HEK293 (cell line): ENCODE measurements at regions not wholly inside any gene's neighbourhood (a gene's known extent, or its start where the extent isn't known, plus 50 kb on each side); places are given as distances from the start of the nearest gene placed in this dataset.

Source experiments
- CTCF ChIP-seq: fragments of 450-650 bp; formaldehyde crosslinking; IDR thresholded peaks from 2 replicates; pipeline ENCODE4 v1.5.1; 2016; ENCODE audit warnings: missing biosample characterization, missing genetic modification characterization
- ZBTB49 ChIP-seq: fragments of 450-650 bp; formaldehyde crosslinking; IDR thresholded peaks from 2 replicates; pipeline ENCODE4 v1.5.1; 2016; ENCODE audit warnings: missing biosample characterization, missing genetic modification characterization, low read depth
- ZNF184 ChIP-seq: fragments of 450-650 bp; IDR thresholded peaks from 2 replicates; pipeline ENCODE4 v1.5.1; 2018; ENCODE audit warnings: missing biosample characterization, mild to moderate bottlenecking, missing genetic modification characterization
- ZNF202 ChIP-seq: fragments of 450-650 bp; formaldehyde crosslinking; IDR thresholded peaks from 2 replicates; pipeline ENCODE4 v1.5.1; 2016; ENCODE audit warnings: missing biosample characterization, missing genetic modification characterization, borderline replicate concordance
- ZNF274 ChIP-seq, 2 experiments: fragments of 200-500 bp in 1 of 2; fragments of 450-650 bp in 1 of 2; sonication (Bioruptor generic) in 1 of 2; formaldehyde crosslinking in 1 of 2; IDR thresholded peaks; 2 replicates each; pipeline versions ENCODE4 v1.5.1 to v1.6.1; 2014 to 2016; ENCODE audit warnings: borderline replicate concordance in 1 of 2, inconsistent platforms in 1 of 2, low read length in 1 of 2, missing biosample characterization in 1 of 2, missing genetic modification characterization in 1 of 2
- ZNF658 ChIP-seq: fragments of 450-650 bp; formaldehyde crosslinking; IDR thresholded peaks from 2 replicates; pipeline ENCODE4; 2016; ENCODE audit warnings: missing biosample characterization, missing genetic modification characterization
- ZNF776 ChIP-seq: fragments of 450-650 bp; formaldehyde crosslinking; IDR thresholded peaks from 2 replicates; pipeline ENCODE4 v1.5.0; 2017; ENCODE audit warnings: missing biosample characterization, missing genetic modification characterization, borderline replicate concordance
- ZNF777 ChIP-seq: fragments of 450-650 bp; formaldehyde crosslinking; IDR thresholded peaks from 2 replicates; pipeline ENCODE4 v1.5.1; 2017; ENCODE audit warnings: missing biosample characterization, missing genetic modification characterization, borderline replicate concordance

- TF ChIP-seq CTCF (tag by site-specific recombination) (no peak), ZNF777 (no peak), ZNF658 (no peak), ZNF202 (no peak), ZNF274 (IDR thresholded peaks at IDR 0.05; ENCODE audit: low read length) (no peak), ZNF274 (tag by site-specific recombination; IDR thresholded peaks at IDR 0.05; ENCODE audit: borderline replicate concordance) (no peak), ZNF776 (tag by site-specific recombination) (no peak), ZBTB49 (no peak), ZNF184 (tag by site-specific recombination) (no peak)
Observed at GRCh38 chr5:89380635-89381034, 497.7 kb upstream of the MEF2C start.
